ENCODE measurements at regions not wholly inside any gene's neighbourhood (a gene's known extent, or its start where the extent isn't known, plus 50 kb on each side); places are given as distances from the start of the nearest gene placed in this dataset.

- TF ChIP-seq POLR2A (IDR thresholded peaks at IDR 0.05; ENCODE audit: low read depth) (no peak), CTCF (IDR thresholded peaks at IDR 0.05) (no peak), EP300 (IDR thresholded peaks at IDR 0.05) (no peak), POLR2AphosphoS5 (IDR thresholded peaks at IDR 0.05) (no peak)
- no peaks in the 10 kb centered on the region for H3K27me3 ChIP-seq
- no peak for DNase-seq (ENCODE audit: extremely low spot score)
- no peak overlapping the region for H3K4me3 ChIP-seq
- intact Hi-C loops (cut with DNase I), result no loop called here
- H3K36me3 ChIP-seq, result no peaks in the 10 kb centered on the region
- peaks cover 0 to 4% (median 0%) of the 10 kb centered on the region in 4 donors for H3K9me3 ChIP-seq
- 38% methylated on average over 6 of the region's 6 CpGs for WGBS
- H3K4me1 ChIP-seq, result peaks cover 0 to 12% (median 0%) of the 10 kb centered on the region in 4 donors
- no peak overlapping the region for H3K27ac ChIP-seq (replicated peaks in 1 of 4)
These were observed 283.2 kb upstream of the SLC10A2 start for GRCh38 chr13:103349211-103349980.

- TF ChIP-seq POLR2AphosphoS5 (IDR thresholded peaks at IDR 0.05) (no peak), EP300 (IDR thresholded peaks at IDR 0.05) (no peak)
- H3K36me3 ChIP-seq, result no peaks in the 10 kb centered on the region
- no peaks in the 10 kb centered on the region for H3K9me3 ChIP-seq
- 68% methylated on average over 3 of the region's 3 CpGs for WGBS
- H3K27ac ChIP-seq (replicated peaks in 1 of 4), result no peak overlapping the region
- no peak overlapping the region for H3K4me3 ChIP-seq
- H3K4me1 ChIP-seq, result no peaks in the 10 kb centered on the region
- intact Hi-C loops (cut with DNase I), result no loop called here
- H3K27me3 ChIP-seq, result no peaks in the 10 kb centered on the region
- no peak for DNase-seq (ENCODE audit: extremely low spot score)
These were observed 269.0 kb upstream of the SLC10A2 start for GRCh38 chr13:103335241-103335640.

GRCh38 chr13:103331924-103332323, 265.7 kb upstream of the SLC10A2 start:
- no peak for TF ChIP-seq CTCF (IDR thresholded peaks at IDR 0.05)
- TF ChIP-seq POLR2AphosphoS5 (IDR thresholded peaks at IDR 0.05), result no peak
- no peak for TF ChIP-seq EP300 (IDR thresholded peaks at IDR 0.05)
- TF ChIP-seq POLR2A (IDR thresholded peaks at IDR 0.05; ENCODE audit: low read depth), result no peak

GRCh38 chr13:103328899-103329298, 262.7 kb upstream of the SLC10A2 start:
- Histone ChIP-seq H3K27me3 (no peaks in the 10 kb centered on the region), H3K36me3 (no peaks in the 10 kb centered on the region), H3K4me1 (no peaks in the 10 kb centered on the region), H3K4me3 (no peak overlapping the region), H3K9me3 (no peaks in the 10 kb centered on the region), H3K27ac (replicated peaks in 1 of 4) (no peak overlapping the region)
- TF ChIP-seq CTCF (IDR thresholded peaks at IDR 0.05) (no peak), POLR2A (IDR thresholded peaks at IDR 0.05; ENCODE audit: low read depth) (no peak), POLR2AphosphoS5 (IDR thresholded peaks at IDR 0.05) (no peak), EP300 (IDR thresholded peaks at IDR 0.05) (no peak)
- intact Hi-C loops (cut with DNase I), result no loop called here
- DNase-seq (ENCODE audit: extremely low spot score), result no peak
- 78% methylated on average over 1 of the region's 1 CpG for WGBS

More at GRCh38 chr13:103331924-103332323, 265.7 kb upstream of the SLC10A2 start:
- intact Hi-C loops (cut with DNase I), result no loop called here
- no peaks in the 10 kb centered on the region for H3K9me3 ChIP-seq
- no peak overlapping the region for H3K27ac ChIP-seq (replicated peaks in 1 of 4)
- H3K4me1 ChIP-seq, result no peaks in the 10 kb centered on the region
- no peaks in the 10 kb centered on the region for H3K27me3 ChIP-seq
- no peak overlapping the region for H3K4me3 ChIP-seq
- DNase-seq (ENCODE audit: extremely low spot score), result no peak
- no peaks in the 10 kb centered on the region for H3K36me3 ChIP-seq
- 84% methylated on average over 4 of the region's 4 CpGs for WGBS

GRCh38 chr13:103326326-103326725, 260.1 kb upstream of the SLC10A2 start:
- Histone ChIP-seq H3K27ac (replicated peaks in 1 of 4) (no peak overlapping the region), H3K9me3 (no peaks in the 10 kb centered on the region), H3K27me3 (no peaks in the 10 kb centered on the region), H3K4me1 (no peaks in the 10 kb centered on the region), H3K36me3 (no peaks in the 10 kb centered on the region), H3K4me3 (no peak overlapping the region)
- intact Hi-C loops (cut with DNase I), result no loop called here
- TF ChIP-seq POLR2A (IDR thresholded peaks at IDR 0.05; ENCODE audit: low read depth) (no peak), EP300 (IDR thresholded peaks at IDR 0.05) (no peak), POLR2AphosphoS5 (IDR thresholded peaks at IDR 0.05) (no peak), CTCF (IDR thresholded peaks at IDR 0.05) (no peak)
- DNase-seq (ENCODE audit: extremely low spot score), result no peak
- WGBS, result 82% methylated on average over 2 of the region's 2 CpGs

All from esophagus muscularis mucosa (tissue), 4 donors.